ENCODE measurements at regions not wholly inside any gene's neighbourhood (a gene's known extent, or its start where the extent isn't known, plus 50 kb on each side); places are given as distances from the start of the nearest gene placed in this dataset.

- intact Hi-C loops (cut with micrococcal nuclease) = no loop called here
- H3K9me3 Mint-ChIP-seq = no peaks in the 10 kb centered on the region
These were observed 636.6 kb downstream of the MID1IP1 start for GRCh38 chrX:39437670-39438441.

GRCh38 chrX:39438603-39439602 lies 637.6 kb downstream of the MID1IP1 start:
- Mint-ChIP-seq H3K36me3 (no peaks in the 10 kb centered on the region), H3K4me3 (peak overlapping the region; percentile 11), H3K27ac (peak overlapping the region in 1 of 2 donors; percentile 93), H3K4me1 (peaks cover 10 to 16% of the 10 kb centered on the region in 2 donors), H3K27me3 (ENCODE audit: low read depth in 2 of 2) (peaks cover 0 to 7% of the 10 kb centered on the region in 2 donors), H3K9me3 (no peaks in the 10 kb centered on the region)
- H3K9me3 ChIP-seq (ENCODE audit: control insufficient read depth, insufficient read depth, low read length) = no peaks in the 10 kb centered on the region
- H3K4me1 ChIP-seq (ENCODE audit: control insufficient read depth, insufficient read depth, low read length) = peaks cover 15% of the 10 kb centered on the region
- no peaks in the 10 kb centered on the region for H3K36me3 ChIP-seq (ENCODE audit: control insufficient read depth, insufficient read depth, low read length)
- 89% methylated on average over 11 of the region's 11 CpGs for WGBS (ENCODE audit: insufficient coverage)
- H3K4me3 ChIP-seq (ENCODE audit: low read length) = no peak overlapping the region
- TF ChIP-seq CTCF (IDR thresholded peaks at IDR 0.05) = no peak
- H3K27me3 ChIP-seq (ENCODE audit: control insufficient read depth, insufficient read depth, low read length) = no peaks in the 10 kb centered on the region
- DNase-seq = no peak
- H3K27ac ChIP-seq (ENCODE audit: low read length) = no peak overlapping the region
- no peak for ATAC-seq
- intact Hi-C loops (cut with micrococcal nuclease) = no loop called here

More at GRCh38 chrX:39437670-39438441, 636.6 kb downstream of the MID1IP1 start:
- H3K36me3 ChIP-seq (ENCODE audit: control insufficient read depth, insufficient read depth, low read length) = no peaks in the 10 kb centered on the region
- no peaks in the 10 kb centered on the region for H3K36me3 Mint-ChIP-seq
- no peak overlapping the region for H3K27ac Mint-ChIP-seq
- H3K4me1 ChIP-seq (ENCODE audit: control insufficient read depth, insufficient read depth, low read length) = peaks cover 15% of the 10 kb centered on the region
- no peak overlapping the region for H3K4me3 ChIP-seq (ENCODE audit: low read length)
- peaks cover 0 to 7% of the 10 kb centered on the region in 2 donors for H3K27me3 Mint-ChIP-seq (ENCODE audit: low read depth in 2 of 2)
- no peak overlapping the region for H3K27ac ChIP-seq (ENCODE audit: low read length)
- no peak for TF ChIP-seq CTCF (IDR thresholded peaks at IDR 0.05)
- H3K4me3 Mint-ChIP-seq = no peak overlapping the region
- 75% methylated on average over 3 of the region's 8 CpGs for whole genome bisulfite sequencing (ENCODE audit: insufficient coverage)
- no peaks in the 10 kb centered on the region for H3K27me3 ChIP-seq (ENCODE audit: control insufficient read depth, insufficient read depth, low read length)
- DNase-seq = no peak
- peaks cover 10 to 16% of the 10 kb centered on the region in 2 donors for H3K4me1 Mint-ChIP-seq
- H3K9me3 ChIP-seq (ENCODE audit: control insufficient read depth, insufficient read depth, low read length) = no peaks in the 10 kb centered on the region
- ATAC-seq = no peak

GRCh38 chrX:39439906-39440798 lies 638.9 kb downstream of the MID1IP1 start:
- WGBS (ENCODE audit: insufficient coverage) = 48% methylated on average over 9 of the region's 11 CpGs
- H3K36me3 Mint-ChIP-seq = no peaks in the 10 kb centered on the region
- H3K4me3 Mint-ChIP-seq = peak overlapping the region; percentile 55
- Histone ChIP-seq H3K4me3 (ENCODE audit: low read length) (no peak overlapping the region), H3K27ac (ENCODE audit: low read length) (peak overlapping the region; percentile 45), H3K36me3 (ENCODE audit: control insufficient read depth, insufficient read depth, low read length) (no peaks in the 10 kb centered on the region), H3K4me1 (ENCODE audit: control insufficient read depth, insufficient read depth, low read length) (peaks cover 15% of the 10 kb centered on the region), H3K9me3 (ENCODE audit: control insufficient read depth, insufficient read depth, low read length) (no peaks in the 10 kb centered on the region), H3K27me3 (ENCODE audit: control insufficient read depth, insufficient read depth, low read length) (no peaks in the 10 kb centered on the region)
- H3K27me3 Mint-ChIP-seq (ENCODE audit: low read depth in 2 of 2) = peaks cover 0 to 7% of the 10 kb centered on the region in 2 donors
- ATAC-seq = peak; percentile 71 to 87 (median 85)
- H3K4me1 Mint-ChIP-seq = peaks cover 10 to 16% of the 10 kb centered on the region in 2 donors
- peak overlapping the region; percentile 69 to 93 for H3K27ac Mint-ChIP-seq
- TF ChIP-seq CTCF (IDR thresholded peaks at IDR 0.05) = no peak
- H3K9me3 Mint-ChIP-seq = no peaks in the 10 kb centered on the region
- DNase-seq = peak; percentile 16 to 48
- intact Hi-C loops (cut with micrococcal nuclease) = no loop called here

All from natural killer cell (primary cell).